Mesothelial cell of epicardium (in vitro differentiated cells): ENCODE measurements at regions not wholly inside any gene's neighbourhood (a gene's known extent, or its start where the extent isn't known, plus 50 kb on each side); places are given as distances from the start of the nearest gene placed in this dataset.

Experiments
- DNase-seq, 2 experiments: peaks; one replicate each; pipeline ENCODE4 v3.0.0; 2021; ENCODE audit warnings: low spot score in 2 of 2; ENCODE audit not compliant: unreplicated experiment in 2 of 2
- H3K27ac Mint-ChIP-seq: 2 replicates; pipeline ENCODE4 v1.8.0; 2021; ENCODE audit warnings: mixed read lengths
- H3K27me3 Mint-ChIP-seq: 2 replicates; pipeline ENCODE4 v1.8.0; 2021; ENCODE audit warnings: low read depth, mixed read lengths
- H3K36me3 Mint-ChIP-seq: 2 replicates; pipeline ENCODE4 v1.8.0; 2021; ENCODE audit warnings: mixed read lengths
- H3K4me1 Mint-ChIP-seq: 2 replicates; pipeline ENCODE4 v1.8.0; 2021; ENCODE audit warnings: mixed read lengths
- H3K4me3 Mint-ChIP-seq: 2 replicates; pipeline ENCODE4 v1.8.0; 2021; ENCODE audit warnings: mild to moderate bottlenecking, moderate library complexity, mixed read lengths
- H3K9me3 Mint-ChIP-seq: 2 replicates; pipeline ENCODE4 v1.8.0; 2021; ENCODE audit warnings: mixed read lengths
- TF ChIP-seq, protein P1 (sequence below): fragments of 200-600 bp; sonication (generic); IDR thresholded peaks from one replicate; pipeline ENCODE4 v1.5.0; 2021; ENCODE audit warnings: antibody characterized with exemption; ENCODE audit not compliant: unreplicated experiment

- TF ChIP-seq, protein P1, sequence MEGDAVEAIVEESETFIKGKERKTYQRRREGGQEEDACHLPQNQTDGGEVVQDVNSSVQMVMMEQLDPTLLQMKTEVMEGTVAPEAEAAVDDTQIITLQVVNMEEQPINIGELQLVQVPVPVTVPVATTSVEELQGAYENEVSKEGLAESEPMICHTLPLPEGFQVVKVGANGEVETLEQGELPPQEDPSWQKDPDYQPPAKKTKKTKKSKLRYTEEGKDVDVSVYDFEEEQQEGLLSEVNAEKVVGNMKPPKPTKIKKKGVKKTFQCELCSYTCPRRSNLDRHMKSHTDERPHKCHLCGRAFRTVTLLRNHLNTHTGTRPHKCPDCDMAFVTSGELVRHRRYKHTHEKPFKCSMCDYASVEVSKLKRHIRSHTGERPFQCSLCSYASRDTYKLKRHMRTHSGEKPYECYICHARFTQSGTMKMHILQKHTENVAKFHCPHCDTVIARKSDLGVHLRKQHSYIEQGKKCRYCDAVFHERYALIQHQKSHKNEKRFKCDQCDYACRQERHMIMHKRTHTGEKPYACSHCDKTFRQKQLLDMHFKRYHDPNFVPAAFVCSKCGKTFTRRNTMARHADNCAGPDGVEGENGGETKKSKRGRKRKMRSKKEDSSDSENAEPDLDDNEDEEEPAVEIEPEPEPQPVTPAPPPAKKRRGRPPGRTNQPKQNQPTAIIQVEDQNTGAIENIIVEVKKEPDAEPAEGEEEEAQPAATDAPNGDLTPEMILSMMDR: no peak
- Mint-ChIP-seq H3K9me3 (peaks cover 13% of the 10 kb centered on the region), H3K4me1 (peaks cover 15% of the 10 kb centered on the region), H3K27me3 (peaks cover 8% of the 10 kb centered on the region), H3K36me3 (no peaks in the 10 kb centered on the region), H3K27ac (no peak overlapping the region), H3K4me3 (no peak overlapping the region)
- no peak for DNase-seq
Measured at GRCh38 chr9:87390361-87390760, 107.3 kb upstream of the DAPK1 start.

- Mint-ChIP-seq H3K36me3 (no peaks in the 10 kb centered on the region), H3K27me3 (peaks cover 8% of the 10 kb centered on the region), H3K4me3 (no peak overlapping the region), H3K9me3 (peaks cover 8% of the 10 kb centered on the region), H3K4me1 (peaks cover 26% of the 10 kb centered on the region), H3K27ac (no peak overlapping the region)
- TF ChIP-seq, protein P1: no peak
- no peak for DNase-seq
Measured at GRCh38 chr9:87392086-87392485, 105.6 kb upstream of the DAPK1 start.

- Mint-ChIP-seq H3K27ac (no peak overlapping the region), H3K4me1 (peaks cover 23% of the 10 kb centered on the region), H3K27me3 (peaks cover 8% of the 10 kb centered on the region), H3K4me3 (no peak overlapping the region), H3K36me3 (no peaks in the 10 kb centered on the region), H3K9me3 (peaks cover 8% of the 10 kb centered on the region)
- no peak for DNase-seq
- TF ChIP-seq, protein P1: no peak
Measured at GRCh38 chr9:87393706-87394230, 103.9 kb upstream of the DAPK1 start.

GRCh38 chr9:87395804-87396479 is 101.7 kb upstream of the DAPK1 start:
- H3K4me1 Mint-ChIP-seq: peaks cover 23% of the 10 kb centered on the region
- peaks cover 8% of the 10 kb centered on the region for H3K27me3 Mint-ChIP-seq
- no peak overlapping the region for H3K4me3 Mint-ChIP-seq
- H3K27ac Mint-ChIP-seq: peak overlapping the region; percentile 27
- no peaks in the 10 kb centered on the region for H3K36me3 Mint-ChIP-seq
- TF ChIP-seq, protein P1: no peak
- no peak for DNase-seq
- H3K9me3 Mint-ChIP-seq: peaks cover 8% of the 10 kb centered on the region

- Mint-ChIP-seq H3K9me3 (no peaks in the 10 kb centered on the region), H3K4me3 (no peak overlapping the region), H3K4me1 (peaks cover 24% of the 10 kb centered on the region), H3K27ac (no peak overlapping the region), H3K27me3 (no peaks in the 10 kb centered on the region), H3K36me3 (no peaks in the 10 kb centered on the region)
- no peak for DNase-seq
- TF ChIP-seq, protein P1: no peak
Measured at GRCh38 chr9:87401681-87402080, 96.0 kb upstream of the DAPK1 start.

- Mint-ChIP-seq H3K27me3 (no peaks in the 10 kb centered on the region), H3K4me1 (peaks cover 31% of the 10 kb centered on the region), H3K4me3 (no peak overlapping the region), H3K9me3 (no peaks in the 10 kb centered on the region), H3K36me3 (no peaks in the 10 kb centered on the region), H3K27ac (no peak overlapping the region)
- TF ChIP-seq, protein P1: no peak
- no peak for DNase-seq
Measured at GRCh38 chr9:87402537-87402936, 95.1 kb upstream of the DAPK1 start.
